ENCODE measurements at regions not wholly inside any gene's neighbourhood (a gene's known extent, or its start where the extent isn't known, plus 50 kb on each side); places are given as distances from the start of the nearest gene placed in this dataset.

DNA sequence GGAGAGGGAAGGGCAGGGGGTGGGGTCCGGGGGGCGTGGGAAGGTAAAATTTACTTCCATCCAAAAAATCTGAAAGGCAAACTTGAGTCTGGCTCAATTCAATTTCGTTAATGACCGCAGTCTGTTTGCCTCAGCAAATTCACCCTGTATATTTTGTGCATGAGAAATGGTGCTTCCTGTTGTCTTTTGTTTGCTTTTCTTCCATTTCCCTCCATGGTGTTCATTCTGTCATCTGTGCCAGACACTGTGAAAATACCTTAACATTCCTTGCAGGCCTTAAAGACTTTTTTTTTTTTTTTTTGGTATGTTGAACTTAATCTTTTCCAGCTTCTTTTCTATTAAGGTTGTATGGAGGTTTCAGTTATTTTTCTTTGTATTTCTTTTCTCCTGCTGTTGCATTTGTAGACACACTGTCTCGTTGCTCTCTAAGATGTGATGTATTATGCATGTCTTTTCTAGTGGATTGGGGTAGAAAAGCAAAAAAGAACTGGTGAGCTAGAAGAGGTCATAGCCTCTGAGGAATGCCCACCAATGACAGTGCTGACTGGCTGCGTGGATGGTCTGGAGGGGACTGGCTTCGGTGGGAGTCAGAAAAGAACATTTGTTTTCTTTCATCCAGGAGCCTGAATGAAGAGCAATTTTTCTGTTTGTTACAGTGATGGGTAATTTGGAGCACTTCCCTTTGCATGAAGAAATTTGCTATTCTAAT is 585.0 kb upstream of the MAP3K7 start:
- no peaks in the 10 kb centered on the region for H3K27me3 Mint-ChIP-seq (ENCODE audit: low read depth)

More for the DNA sequence above, 585.0 kb upstream of the MAP3K7 start:
- Histone ChIP-seq H2BK12ac (ENCODE audit: insufficient read length, low read depth, low read length) (no peak overlapping the region), H3K27ac (ENCODE audit: insufficient read length, low read depth, low read length) (no peak overlapping the region), H4K20me1 (ENCODE audit: control insufficient read depth, insufficient read depth, insufficient read length) (no peaks in the 10 kb centered on the region), H2BK5ac (ENCODE audit: insufficient read length, low read length) (no peak overlapping the region), H2BK15ac (ENCODE audit: low read depth, low read length) (no peak overlapping the region), H3K79me2 (ENCODE audit: insufficient read depth, low read length) (no peaks in the 10 kb centered on the region), H3T11ph (ENCODE audit: low read length) (no peak overlapping the region), H2BK20ac (ENCODE audit: low read depth, low read length, poor library complexity, severe bottlenecking) (no peak overlapping the region), H3K23me2 (ENCODE audit: insufficient read length, low read depth, low read length, poor library complexity, severe bottlenecking) (no peaks in the 10 kb centered on the region), H2BK120ac (ENCODE audit: low read depth, low read length, poor library complexity, severe bottlenecking) (no peak overlapping the region), H3K56ac (ENCODE audit: insufficient read length, low read depth, low read length) (no peak overlapping the region), H4K5ac (ENCODE audit: insufficient read length, low read depth, low read length) (no peak overlapping the region), H4K91ac (ENCODE audit: insufficient read length, low read depth, low read length) (no peak overlapping the region), H3K79me1 (ENCODE audit: insufficient read depth, low read depth, low read length, poor library complexity, severe bottlenecking) (no peaks in the 10 kb centered on the region), H4K8ac (replicated peaks; ENCODE audit: insufficient read length, low read depth, low read length) (no peak overlapping the region), H3K27me3 (ENCODE audit: insufficient read depth, low read length) (no peaks in the 10 kb centered on the region), H2AK5ac (ENCODE audit: insufficient read length, low read length) (no peak overlapping the region), H3K4me2 (ENCODE audit: insufficient read depth, insufficient read length, low read length) (no peak overlapping the region), H3K9ac (ENCODE audit: extremely low read depth, insufficient read length, low read length) (no peak overlapping the region), H3K14ac (ENCODE audit: insufficient read depth, low read length) (no peak overlapping the region), H3K9me3 (ENCODE audit: control insufficient read depth, low read depth, low read length) (no peaks in the 10 kb centered on the region), H3K23ac (ENCODE audit: insufficient read length, low read depth, low read length) (no peak overlapping the region), H3K4ac (ENCODE audit: low read depth, low read length) (no peak overlapping the region), H2AFZ (ENCODE audit: low read length) (no peak overlapping the region), H3K4me1 (ENCODE audit: insufficient read depth, low read length) (peaks cover 6% of the 10 kb centered on the region), H3K18ac (ENCODE audit: insufficient read length, low read depth, low read length) (no peak overlapping the region)
- no peak overlapping the region; a peak in 1 of 7 replicates for H3K27ac Mint-ChIP-seq
- H3K4me1 Mint-ChIP-seq = peaks cover 54 to 57% of the 10 kb centered on the region in 2 experiments
- no peak overlapping the region for H3K4me3 Mint-ChIP-seq
- no peaks in the 10 kb centered on the region for H3K36me3 Mint-ChIP-seq (ENCODE audit: insufficient read depth in 1 of 3, low read depth in 3 of 3)
- no peak for DNase-seq
- H3K9me3 Mint-ChIP-seq = no peaks in the 10 kb centered on the region
- whole genome bisulfite sequencing (ENCODE audit: extremely low coverage, insufficient read length, low lambda C conversion rate) = no CpG with 5 or more reads among the region's 7 CpGs
- no peak for TF ChIP-seq CTCF (conservative IDR thresholded peaks at IDR 0.05)

Measured in H9 (cell line).